GM19324 (cell line): ENCODE measurements at regions not wholly inside any gene's neighbourhood (a gene's known extent, or its start where the extent isn't known, plus 50 kb on each side); places are given as distances from the start of the nearest gene placed in this dataset.
A peak's percentile ranks its signal among the peaks of the same experiment; 100 is the strongest.
"Not testable (repeated sequence)": the region's sequence is repeated elsewhere in the genome, so short reads cannot be mapped to it uniquely, and the experiment has no call there.

Experiments used
- ATAC-seq: cut with Tn5 transposase; IDR thresholded peaks from one replicate; pipeline ENCODE4 v1.9.1; 2021; ENCODE audit warnings: mild to moderate bottlenecking, moderate library complexity; ENCODE audit not compliant: unreplicated experiment, low FRiP score

GRCh38 chr3:75303741-75304140 lies 360.4 kb upstream of the FRG2C start:
- no peak for ATAC-seq

GRCh38 chr3:75305901-75306300 lies 358.2 kb upstream of the FRG2C start:
- ATAC-seq = no peak

GRCh38 chr3:75311306-75311705 lies 352.8 kb upstream of the FRG2C start:
- ATAC-seq = not testable (repeated sequence)

GRCh38 chr3:75312469-75312868 lies 351.7 kb upstream of the FRG2C start:
- ATAC-seq = not testable (repeated sequence)

GRCh38 chr3:75319776-75320175 lies 344.4 kb upstream of the FRG2C start:
- ATAC-seq = not testable (repeated sequence)

GRCh38 chr3:75320369-75320768 lies 343.8 kb upstream of the FRG2C start:
- ATAC-seq = no peak

GRCh38 chr3:75321060-75321459 lies 343.1 kb upstream of the FRG2C start:
- no peak for ATAC-seq

GRCh38 chr3:75323936-75324335 lies 340.2 kb upstream of the FRG2C start:
- not testable (repeated sequence) for ATAC-seq

- no peak for ATAC-seq
Measured at GRCh38 chr3:75325716-75326115, 338.4 kb upstream of the FRG2C start.

GRCh38 chr3:75327453-75327852 lies 336.7 kb upstream of the FRG2C start:
- ATAC-seq = no peak

- ATAC-seq = no peak
Measured at GRCh38 chr3:75329476-75330097, 334.5 kb upstream of the FRG2C start.

- ATAC-seq = not testable (repeated sequence)
Measured at GRCh38 chr3:75330446-75330845, 333.7 kb upstream of the FRG2C start.

GRCh38 chr3:75332090-75332489 lies 332.0 kb upstream of the FRG2C start:
- not testable (repeated sequence) for ATAC-seq

GRCh38 chr3:75332794-75333193 lies 331.3 kb upstream of the FRG2C start:
- no peak for ATAC-seq

- ATAC-seq = no peak
Measured at GRCh38 chr3:75334299-75334698, 329.8 kb upstream of the FRG2C start.

GRCh38 chr3:75337226-75337900 lies 326.8 kb upstream of the FRG2C start:
- no peak for ATAC-seq

GRCh38 chr3:75338342-75338741 lies 325.8 kb upstream of the FRG2C start:
- ATAC-seq = peak; percentile 69

GRCh38 chr3:75341324-75342067 lies 322.6 kb upstream of the FRG2C start:
- ATAC-seq = no peak

- ATAC-seq = no peak
Measured at GRCh38 chr3:75342425-75342824, 321.7 kb upstream of the FRG2C start.

GRCh38 chr3:75350536-75350935 lies 313.6 kb upstream of the FRG2C start:
- ATAC-seq = not testable (repeated sequence)

- ATAC-seq = not testable (repeated sequence)
Measured at GRCh38 chr3:75362086-75362784, 301.9 kb upstream of the FRG2C start.
